HUES64 (cell line): ENCODE measurements at regions not wholly inside any gene's neighbourhood (a gene's known extent, or its start where the extent isn't known, plus 50 kb on each side); places are given as distances from the start of the nearest gene placed in this dataset.

Source experiments
- H3K27ac ChIP-seq: 2 replicates; pipeline ENCODE4 v1.7.0; 2013; ENCODE audit warnings: low read depth, low read length, inconsistent platforms
- H3K27me3 ChIP-seq: 2 replicates; pipeline ENCODE4 v1.6.1; 2013; ENCODE audit warnings: mild to moderate bottlenecking, low read length; ENCODE audit not compliant: insufficient read depth
- H3K36me3 ChIP-seq: 2 replicates; pipeline ENCODE4 v1.6.1; 2013; ENCODE audit warnings: mild to moderate bottlenecking, low read length; ENCODE audit not compliant: insufficient read depth
- H3K4me1 ChIP-seq: 2 replicates; pipeline ENCODE4 v1.6.1; 2013; ENCODE audit warnings: mild to moderate bottlenecking, low read length, moderate library complexity; ENCODE audit not compliant: insufficient read depth
- H3K4me3 ChIP-seq: 2 replicates; pipeline ENCODE4 v1.5.1; 2013; ENCODE audit warnings: mild to moderate bottlenecking, low read length, moderate library complexity
- H3K9ac ChIP-seq: 2 replicates; pipeline ENCODE4 v1.6.1; 2013; ENCODE audit warnings: mild to moderate bottlenecking, low read depth, low read length
- H3K9me3 ChIP-seq: 2 replicates; pipeline ENCODE4 v1.6.1; 2013; ENCODE audit warnings: low read depth, low read length; ENCODE audit not compliant: insufficient read depth
- WGBS: fragments of 150-250, 120-280 bp; methylation state at CpG from one replicate; pipeline ENCODE4 v1.1.7; 2013; ENCODE audit warnings: missing lambda C conversion rate; 5-methylcytosine and 5-hydroxymethylcytosine counted together

GRCh38 chr3:40975711-40976121 lies 223.6 kb upstream of the CTNNB1 start:
- Histone ChIP-seq H3K27ac (no peak overlapping the region), H3K9ac (no peak overlapping the region), H3K27me3 (no peaks in the 10 kb centered on the region), H3K4me3 (no peak overlapping the region), H3K36me3 (no peaks in the 10 kb centered on the region), H3K4me1 (peaks cover 5% of the 10 kb centered on the region; the same call in 1 of the 2 replicates), H3K9me3 (no peaks in the 10 kb centered on the region)
- WGBS: 89% methylated on average over 6 of the region's 6 CpGs

GRCh38 chr3:40976241-40976640 lies 223.1 kb upstream of the CTNNB1 start:
- WGBS: 94% methylated on average over 2 of the region's 2 CpGs
- H3K4me1 ChIP-seq: peaks cover 5% of the 10 kb centered on the region; the same call in 1 of the 2 replicates
- H3K9ac ChIP-seq: no peak overlapping the region

GRCh38 chr3:40978442-40978841 lies 220.9 kb upstream of the CTNNB1 start:
- Histone ChIP-seq H3K27me3 (no peaks in the 10 kb centered on the region), H3K9me3 (no peaks in the 10 kb centered on the region), H3K9ac (no peak overlapping the region), H3K4me3 (no peak overlapping the region), H3K36me3 (no peaks in the 10 kb centered on the region), H3K27ac (no peak overlapping the region), H3K4me1 (peaks cover 5% of the 10 kb centered on the region; the same call in 1 of the 2 replicates)
- WGBS: 100% methylated on average over 1 of the region's 2 CpGs

More at GRCh38 chr3:40976241-40976640, 223.1 kb upstream of the CTNNB1 start:
- H3K27ac ChIP-seq: no peak overlapping the region
- H3K4me3 ChIP-seq: no peak overlapping the region
- no peaks in the 10 kb centered on the region for H3K9me3 ChIP-seq
- no peaks in the 10 kb centered on the region for H3K27me3 ChIP-seq
- no peaks in the 10 kb centered on the region for H3K36me3 ChIP-seq

GRCh38 chr3:40979962-40980361 lies 219.3 kb upstream of the CTNNB1 start:
- Histone ChIP-seq H3K9me3 (no peaks in the 10 kb centered on the region), H3K27me3 (no peaks in the 10 kb centered on the region), H3K27ac (no peak overlapping the region), H3K9ac (no peak overlapping the region), H3K4me1 (peaks cover 5% of the 10 kb centered on the region; the same call in 1 of the 2 replicates), H3K4me3 (no peak overlapping the region), H3K36me3 (no peaks in the 10 kb centered on the region)
- 100% methylated on average over 2 of the region's 3 CpGs for WGBS

- H3K27me3 ChIP-seq: no peaks in the 10 kb centered on the region
- peaks cover 3% of the 10 kb centered on the region; the same call in 1 of the 2 replicates for H3K4me1 ChIP-seq
- no peak overlapping the region for H3K4me3 ChIP-seq
- WGBS: 97% methylated on average over 4 of the region's 4 CpGs
- H3K36me3 ChIP-seq: no peaks in the 10 kb centered on the region
- no peaks in the 10 kb centered on the region for H3K9me3 ChIP-seq
- H3K27ac ChIP-seq: no peak overlapping the region
- H3K9ac ChIP-seq: no peak overlapping the region
Measured at GRCh38 chr3:40980467-40980866, 218.8 kb upstream of the CTNNB1 start.

- H3K4me1 ChIP-seq: no peaks in the 10 kb centered on the region
- WGBS: 85% methylated on average over 2 of the region's 2 CpGs
- H3K27me3 ChIP-seq: no peaks in the 10 kb centered on the region
- no peak overlapping the region for H3K4me3 ChIP-seq
- H3K9ac ChIP-seq: no peak overlapping the region
- no peaks in the 10 kb centered on the region for H3K9me3 ChIP-seq
- no peaks in the 10 kb centered on the region for H3K36me3 ChIP-seq
- H3K27ac ChIP-seq: no peak overlapping the region
Measured at GRCh38 chr3:40985195-40985594, 214.1 kb upstream of the CTNNB1 start.

- no peak overlapping the region for H3K27ac ChIP-seq
- H3K9me3 ChIP-seq: no peaks in the 10 kb centered on the region
- 90% methylated on average over 1 of the region's 1 CpG for WGBS
- H3K27me3 ChIP-seq: no peaks in the 10 kb centered on the region
- H3K4me1 ChIP-seq: no peaks in the 10 kb centered on the region
- H3K9ac ChIP-seq: no peak overlapping the region
- no peak overlapping the region for H3K4me3 ChIP-seq
- no peaks in the 10 kb centered on the region for H3K36me3 ChIP-seq
Measured at GRCh38 chr3:40988468-40988867, 210.8 kb upstream of the CTNNB1 start.

GRCh38 chr3:40989141-40990061 lies 209.9 kb upstream of the CTNNB1 start:
- H3K9me3 ChIP-seq: no peaks in the 10 kb centered on the region
- no peak overlapping the region for H3K27ac ChIP-seq
- H3K4me1 ChIP-seq: no peaks in the 10 kb centered on the region
- no peaks in the 10 kb centered on the region for H3K36me3 ChIP-seq
- no peaks in the 10 kb centered on the region for H3K27me3 ChIP-seq
- no peak overlapping the region for H3K9ac ChIP-seq
- no peak overlapping the region for H3K4me3 ChIP-seq
- WGBS: 88% methylated on average over 6 of the region's 6 CpGs

GRCh38 chr3:40990062-40990456 lies 209.2 kb upstream of the CTNNB1 start:
- no peak overlapping the region for H3K4me3 ChIP-seq
- no peak overlapping the region for H3K9ac ChIP-seq
- no peaks in the 10 kb centered on the region for H3K9me3 ChIP-seq
- H3K36me3 ChIP-seq: no peaks in the 10 kb centered on the region
- no peaks in the 10 kb centered on the region for H3K27me3 ChIP-seq
- peaks cover 1% of the 10 kb centered on the region; the same call in 1 of the 2 replicates for H3K4me1 ChIP-seq
- no CpG with 5 or more reads among the region's 1 CpG for WGBS
- no peak overlapping the region for H3K27ac ChIP-seq

GRCh38 chr3:40992023-40992422 lies 207.3 kb upstream of the CTNNB1 start:
- Histone ChIP-seq H3K9me3 (no peaks in the 10 kb centered on the region), H3K27ac (no peak overlapping the region)

GRCh38 chr3:40994611-40995010 lies 204.7 kb upstream of the CTNNB1 start:
- Histone ChIP-seq H3K9me3 (no peaks in the 10 kb centered on the region), H3K4me3 (no peak overlapping the region), H3K27ac (no peak overlapping the region), H3K9ac (no peak overlapping the region), H3K36me3 (no peaks in the 10 kb centered on the region), H3K4me1 (peaks cover 29% of the 10 kb centered on the region), H3K27me3 (no peaks in the 10 kb centered on the region)
- WGBS: 80% methylated on average over 1 of the region's 1 CpG

More at GRCh38 chr3:40992023-40992422, 207.3 kb upstream of the CTNNB1 start:
- Histone ChIP-seq H3K36me3 (no peaks in the 10 kb centered on the region), H3K27me3 (no peaks in the 10 kb centered on the region), H3K9ac (no peak overlapping the region), H3K4me1 (peaks cover 21% of the 10 kb centered on the region), H3K4me3 (no peak overlapping the region)
